Panc1 (cell line): ENCODE measurements at regions not wholly inside any gene's neighbourhood (a gene's known extent, or its start where the extent isn't known, plus 50 kb on each side); places are given as distances from the start of the nearest gene placed in this dataset.

Experiments used
- ATAC-seq: fragments of 200-7000 bp; cut with Tn5 transposase; 2 replicates; pipeline ENCODE4 v1.9.1; 2020; ENCODE audit warnings: mild to moderate bottlenecking, moderate library complexity
- BruUV-seq: library from RNA; stranded (reverse); fragments of 400-500 nt; replicated peaks from 2 replicates; lab custom pipeline; 2021; lab: Mats Ljungman, UMichigan
- CTCF ChIA-PET: fragments of 300-600 bp; sonication (Branson Sonifier 250); formaldehyde crosslinking; loops from one replicate; lab custom pipeline; 2022; ENCODE audit warnings: antibody characterized with exemption; lab: Charles Lee
- POLR2A ChIA-PET: fragments of 300-600 bp; sonication (Branson Sonifier 250); formaldehyde crosslinking; loops from one replicate; lab custom pipeline; 2022; ENCODE audit warnings: antibody characterized with exemption; lab: Charles Lee
- DNase-seq: peaks from one replicate; pipeline ENCODE4 v3.0.0-alpha.2; 2010; ENCODE audit warnings: low read depth, low spot score
- H3K27ac ChIP-seq: 2 replicates; pipeline ENCODE4 v1.5.1; 2011; ENCODE audit warnings: mild to moderate bottlenecking, low read length, inconsistent platforms
- H3K27me3 ChIP-seq: fragments of 200-500 bp; sonication (Bioruptor generic); 2 replicates; pipeline ENCODE4 v1.6.0; 2014; ENCODE audit warnings: low read length, inconsistent platforms; ENCODE audit not compliant: control insufficient read depth, insufficient read depth
- H3K36me3 ChIP-seq: fragments of 200-500 bp; sonication (Bioruptor generic); 2 replicates; pipeline ENCODE4 v1.5.1; 2014; ENCODE audit warnings: inconsistent platforms, mild to moderate bottlenecking, low read length, moderate library complexity; ENCODE audit not compliant: control insufficient read depth, insufficient read depth
- H3K4me1 ChIP-seq: 2 replicates; pipeline ENCODE4 v1.5.1; 2011; ENCODE audit warnings: inconsistent platforms, mild to moderate bottlenecking, low read length, moderate library complexity; ENCODE audit not compliant: control insufficient read depth, insufficient read depth
- H3K4me3 ChIP-seq, 2 experiments: 2 replicates each; pipeline ENCODE4 v1.5.1; 2011 to 2012; ENCODE audit warnings: low read depth in 2 of 2, low read length in 2 of 2, mild to moderate bottlenecking in 2 of 2, inconsistent platforms in 1 of 2, moderate library complexity in 1 of 2
- H3K9me3 ChIP-seq: fragments of 200-500 bp; sonication (Bioruptor generic); 2 replicates; pipeline ENCODE4 v1.5.1; 2014; ENCODE audit warnings: low read depth, mild to moderate bottlenecking, inconsistent platforms, low read length, moderate library complexity; ENCODE audit not compliant: control insufficient read depth, insufficient read depth
- CTCF ChIP-seq: fragments of 450-650 bp; IDR thresholded peaks from 2 replicates; pipeline ENCODE4 v1.5.1; 2017; ENCODE audit warnings: mild to moderate bottlenecking
- POLR2AphosphoS5 ChIP-seq: IDR thresholded peaks from 2 replicates; pipeline ENCODE4 v1.6.1; 2012; ENCODE audit warnings: mild to moderate bottlenecking, low read depth, low read length, moderate library complexity
- SIN3A ChIP-seq: IDR thresholded peaks from 2 replicates; pipeline ENCODE4 v1.6.1; 2012; ENCODE audit warnings: low read depth, mild to moderate bottlenecking, low read length, moderate library complexity, borderline replicate concordance; ENCODE audit not compliant: insufficient read depth
- TCF7L2 ChIP-seq: IDR thresholded peaks from 2 replicates; pipeline ENCODE4 v1.6.1; 2011; ENCODE audit warnings: mild to moderate bottlenecking, low read depth, low read length, inconsistent platforms
- in situ Hi-C: cut with HindIII; loops from 2 replicates; pipeline ENCODE4 v1.10.0; 2016; ENCODE audit warnings: low sequenced_read_pairs, low pct_unique_long_range_greater_than_20kb
- intact Hi-C: fragments of 100-400 bp; cut with micrococcal nuclease; formaldehyde crosslinking; loops from one replicate; pipeline ENCODE4 v1.10.0; 2022; ENCODE audit not compliant: unreplicated experiment
- TF ChIP-seq, protein P1 (sequence below), 2 experiments: IDR thresholded peaks; 2 replicates each; pipeline ENCODE4 v1.6.1; 2011 to 2012; ENCODE audit warnings: low read depth in 2 of 2, control low read depth in 1 of 2, low read length in 1 of 2, mild to moderate bottlenecking in 1 of 2, moderate library complexity in 1 of 2; ENCODE audit not compliant: insufficient read depth in 1 of 2

- no peaks in the 10 kb centered on the region for H3K9me3 ChIP-seq
- BruUV-seq = no TSS peak
- in situ Hi-C loops = no loop called here
- intact Hi-C loops = no loop called here
- POLR2A ChIA-PET = no interaction called here
- no peak for ATAC-seq
- H3K4me3 ChIP-seq = no peak overlapping the region
- H3K27me3 ChIP-seq = no peaks in the 10 kb centered on the region
- no peak for DNase-seq
- no peak overlapping the region for H3K27ac ChIP-seq
- H3K4me1 ChIP-seq = no peaks in the 10 kb centered on the region
- TF ChIP-seq TCF7L2 (no peak), SIN3A (no peak), POLR2AphosphoS5 (no peak), CTCF (no peak)
- TF ChIP-seq, protein P1, sequence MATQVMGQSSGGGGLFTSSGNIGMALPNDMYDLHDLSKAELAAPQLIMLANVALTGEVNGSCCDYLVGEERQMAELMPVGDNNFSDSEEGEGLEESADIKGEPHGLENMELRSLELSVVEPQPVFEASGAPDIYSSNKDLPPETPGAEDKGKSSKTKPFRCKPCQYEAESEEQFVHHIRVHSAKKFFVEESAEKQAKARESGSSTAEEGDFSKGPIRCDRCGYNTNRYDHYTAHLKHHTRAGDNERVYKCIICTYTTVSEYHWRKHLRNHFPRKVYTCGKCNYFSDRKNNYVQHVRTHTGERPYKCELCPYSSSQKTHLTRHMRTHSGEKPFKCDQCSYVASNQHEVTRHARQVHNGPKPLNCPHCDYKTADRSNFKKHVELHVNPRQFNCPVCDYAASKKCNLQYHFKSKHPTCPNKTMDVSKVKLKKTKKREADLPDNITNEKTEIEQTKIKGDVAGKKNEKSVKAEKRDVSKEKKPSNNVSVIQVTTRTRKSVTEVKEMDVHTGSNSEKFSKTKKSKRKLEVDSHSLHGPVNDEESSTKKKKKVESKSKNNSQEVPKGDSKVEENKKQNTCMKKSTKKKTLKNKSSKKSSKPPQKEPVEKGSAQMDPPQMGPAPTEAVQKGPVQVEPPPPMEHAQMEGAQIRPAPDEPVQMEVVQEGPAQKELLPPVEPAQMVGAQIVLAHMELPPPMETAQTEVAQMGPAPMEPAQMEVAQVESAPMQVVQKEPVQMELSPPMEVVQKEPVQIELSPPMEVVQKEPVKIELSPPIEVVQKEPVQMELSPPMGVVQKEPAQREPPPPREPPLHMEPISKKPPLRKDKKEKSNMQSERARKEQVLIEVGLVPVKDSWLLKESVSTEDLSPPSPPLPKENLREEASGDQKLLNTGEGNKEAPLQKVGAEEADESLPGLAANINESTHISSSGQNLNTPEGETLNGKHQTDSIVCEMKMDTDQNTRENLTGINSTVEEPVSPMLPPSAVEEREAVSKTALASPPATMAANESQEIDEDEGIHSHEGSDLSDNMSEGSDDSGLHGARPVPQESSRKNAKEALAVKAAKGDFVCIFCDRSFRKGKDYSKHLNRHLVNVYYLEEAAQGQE (IDR thresholded peaks at IDR 0.05; ENCODE audit: insufficient read depth in 1 of 2, low read depth in 2 of 2, low read length in 1 of 2) = no peak
- H3K36me3 ChIP-seq = no peaks in the 10 kb centered on the region
- CTCF ChIA-PET = no interaction called here
These were observed 54.5 kb upstream of the PALM2AKAP2 start for GRCh38 chr9:109725460-109725859.

GRCh38 chr9:109726119-109726518 is 53.9 kb upstream of the PALM2AKAP2 start:
- TF ChIP-seq, protein P1 (IDR thresholded peaks at IDR 0.05; ENCODE audit: insufficient read depth in 1 of 2, low read depth in 2 of 2, low read length in 1 of 2) = no peak
- no peak for TF ChIP-seq POLR2AphosphoS5
- TF ChIP-seq CTCF = no peak
- no peak for TF ChIP-seq SIN3A
- no peak for TF ChIP-seq TCF7L2
- Histone ChIP-seq H3K36me3 (no peaks in the 10 kb centered on the region), H3K27ac (no peak overlapping the region), H3K27me3 (no peaks in the 10 kb centered on the region), H3K9me3 (no peaks in the 10 kb centered on the region), H3K4me3 (no peak overlapping the region), H3K4me1 (no peaks in the 10 kb centered on the region)
- DNase-seq (no peak), ATAC-seq (no peak)
- intact Hi-C loops = no loop called here
- CTCF ChIA-PET = no interaction called here
- no TSS peak for BruUV-seq
- in situ Hi-C loops = no loop called here
- POLR2A ChIA-PET = no interaction called here
